B cell (primary cell): ENCODE measurements at regions not wholly inside any gene's neighbourhood (a gene's known extent, or its start where the extent isn't known, plus 50 kb on each side); places are given as distances from the start of the nearest gene placed in this dataset.

Experiments
- ATAC-seq: fragments of 200-7000 bp; cut with Tn5 transposase; one replicate; pipeline ENCODE4 v1.10.0; 2021; ENCODE audit warnings: low read depth, mild to moderate bottlenecking, moderate number of reproducible peaks, moderate library complexity
- CTCF ChIA-PET: fragments of 350-600 bp; sonication (Branson Sonifier 250); formaldehyde crosslinking; loops from one replicate; lab custom pipeline; 2021; ENCODE audit warnings: antibody characterized with exemption, inconsistent platforms; lab: Charles Lee
- POLR2A ChIA-PET: fragments of 350-600 bp; sonication (Branson Sonifier 250); formaldehyde crosslinking; loops from one replicate; lab custom pipeline; 2021; ENCODE audit warnings: antibody characterized with exemption; lab: Charles Lee
- DNase-seq: peaks from one replicate; pipeline ENCODE4 v3.0.0; 2013
- H2AFZ ChIP-seq: 2 replicates; pipeline ENCODE4 v1.6.1; 2012; ENCODE audit warnings: mild to moderate bottlenecking, low read depth, low read length; ENCODE audit not compliant: insufficient read depth, poor library complexity, severe bottlenecking
- H3K27ac ChIP-seq, 2 donors: 1 replicate in 1 of 2; 2 replicates in 1 of 2; pipeline ENCODE4 v1.5.1; 2012 to 2013; ENCODE audit warnings: low read length in 2 of 2, mild to moderate bottlenecking in 2 of 2, moderate library complexity in 1 of 2
- H3K27me3 ChIP-seq, 4 experiments: fragments of 200-600 bp in 1 of 4; sonication (generic) in 1 of 4; replicated peaks in 1 of 4; 1 replicate in 2 of 4; 2 replicates in 2 of 4; pipeline versions ENCODE4 v1.6.1 to v1.7.0; 2013 to 2016; ENCODE audit warnings: low read length in 3 of 4, mild to moderate bottlenecking in 2 of 4, mixed read lengths in 1 of 4, moderate library complexity in 1 of 4; ENCODE audit not compliant: insufficient read depth in 4 of 4, control insufficient read depth in 3 of 4; ENCODE audit errors: control extremely low read depth in 1 of 4
- H3K36me3 ChIP-seq, 2 experiments: replicated peaks in 1 of 2; 1 replicate in 1 of 2; 2 replicates in 1 of 2; pipeline versions ENCODE4 v1.6.1 to v1.7.1; 2013; ENCODE audit warnings: low read length in 1 of 2; ENCODE audit not compliant: insufficient read depth in 2 of 2, control insufficient read depth in 1 of 2; ENCODE audit errors: control extremely low read depth in 1 of 2, extremely low read depth in 1 of 2
- H3K4me1 ChIP-seq, 2 donors: fragments of 200-600 bp in 1 of 2; sonication (generic) in 1 of 2; 1 replicate in 1 of 2; 2 replicates in 1 of 2; pipeline versions ENCODE4 v1.5.1 to v1.6.1; 2013 to 2017; ENCODE audit warnings: low read length in 2 of 2; ENCODE audit not compliant: control insufficient read depth in 2 of 2, insufficient read depth in 2 of 2
- H3K4me2 ChIP-seq: replicated peaks from 2 replicates; pipeline ENCODE3; 2012; ENCODE audit warnings: mild to moderate bottlenecking, low read depth, low read length; ENCODE audit not compliant: poor library complexity, severe bottlenecking
- H3K4me3 ChIP-seq, 5 experiments: fragments of 200-600 bp in 1 of 5; sonication (generic) in 1 of 5; 1 replicate in 3 of 5; 2 replicates in 2 of 5; pipeline versions ENCODE4 v1.5.1 to v1.7.0; 2011 to 2016; ENCODE audit warnings: low read length in 4 of 5, mild to moderate bottlenecking in 4 of 5, low read depth in 2 of 5, control low read depth in 1 of 5, moderate library complexity in 1 of 5; ENCODE audit not compliant: insufficient read depth in 1 of 5; ENCODE audit errors: control extremely low read depth in 1 of 5, extremely low read depth in 1 of 5
- H3K79me2 ChIP-seq: fragments of 200-600 bp; sonication (generic); one replicate; pipeline ENCODE4 v1.6.0; 2016; ENCODE audit warnings: low read length; ENCODE audit not compliant: control insufficient read depth, insufficient read depth
- H3K9ac ChIP-seq: fragments of 200-600 bp; sonication (generic); 2 replicates; pipeline ENCODE4 v1.6.1; 2017; ENCODE audit warnings: mild to moderate bottlenecking, low read length, moderate library complexity
- H3K9me3 ChIP-seq, 3 donors: one replicate each; pipeline versions ENCODE4 v1.6.1 to v1.7.1; 2013; ENCODE audit warnings: low read length in 2 of 3; ENCODE audit not compliant: control insufficient read depth in 2 of 3, insufficient read depth in 1 of 3; ENCODE audit errors: control extremely low read depth in 1 of 3
- H4K20me1 ChIP-seq: 2 replicates; pipeline ENCODE4 v1.6.0; 2012; ENCODE audit warnings: mild to moderate bottlenecking, low read length; ENCODE audit not compliant: insufficient read depth, control insufficient read depth, poor library complexity, severe bottlenecking
- H3K27ac Mint-ChIP-seq: one replicate; pipeline ENCODE4 v1.8.0; 2021; ENCODE audit warnings: mixed read lengths
- H3K27me3 Mint-ChIP-seq: one replicate; pipeline ENCODE4 v1.8.0; 2021; ENCODE audit warnings: mixed read lengths
- H3K4me1 Mint-ChIP-seq: one replicate; pipeline ENCODE4 v1.8.0; 2021; ENCODE audit warnings: mixed read lengths
- H3K4me3 Mint-ChIP-seq: one replicate; pipeline ENCODE4 v1.8.0; 2021; ENCODE audit warnings: mixed read lengths
- H3K9me3 Mint-ChIP-seq: one replicate; pipeline ENCODE4 v1.8.0; 2022; ENCODE audit warnings: mixed read lengths; ENCODE audit not compliant: insufficient read depth
- EZH2 ChIP-seq: IDR thresholded peaks from 2 replicates; pipeline ENCODE4 v1.6.1; 2012; ENCODE audit warnings: borderline replicate concordance, low read depth, mild to moderate bottlenecking, moderate library complexity, low read length; ENCODE audit not compliant: insufficient read depth, poor library complexity, severe bottlenecking
- WGBS: methylation state at CpG from one replicate; pipeline ENCODE4 v1.1.5; 2013; ENCODE audit warnings: missing lambda C conversion rate; ENCODE audit not compliant: insufficient coverage; 5-methylcytosine and 5-hydroxymethylcytosine counted together
- intact Hi-C: fragments of 100-400 bp; cut with micrococcal nuclease; formaldehyde crosslinking; loops from one replicate; pipeline ENCODE4 v1.10.0; 2022
- TF ChIP-seq, protein P1 (sequence below): fragments of 200-600 bp; IDR thresholded peaks from one replicate; pipeline ENCODE4 v1.8.0; 2022; ENCODE audit warnings: antibody characterized with exemption, mild to moderate bottlenecking

DNA sequence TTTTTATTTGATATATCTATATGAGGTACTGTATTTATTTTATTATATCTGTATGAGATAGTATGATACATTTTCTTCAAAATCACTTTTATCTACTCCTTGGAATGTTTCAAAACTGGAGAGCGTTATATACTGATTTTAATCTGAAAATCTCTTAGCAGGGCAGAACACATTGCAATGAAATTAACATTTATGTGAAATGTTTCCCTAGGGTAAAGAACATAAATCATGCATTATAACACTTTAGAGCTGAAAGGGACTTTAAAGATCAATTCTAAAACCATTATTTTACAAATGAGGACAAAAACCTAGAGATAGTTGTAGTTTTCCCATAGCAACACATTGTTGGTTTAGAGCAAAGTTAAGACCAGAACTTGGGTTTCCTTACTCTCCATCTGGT lies 153.7 kb downstream of the ATOH1 start:
- ATAC-seq (no peak), DNase-seq (no peak)
- no peaks in the 10 kb centered on the region for H3K79me2 ChIP-seq

DNA sequence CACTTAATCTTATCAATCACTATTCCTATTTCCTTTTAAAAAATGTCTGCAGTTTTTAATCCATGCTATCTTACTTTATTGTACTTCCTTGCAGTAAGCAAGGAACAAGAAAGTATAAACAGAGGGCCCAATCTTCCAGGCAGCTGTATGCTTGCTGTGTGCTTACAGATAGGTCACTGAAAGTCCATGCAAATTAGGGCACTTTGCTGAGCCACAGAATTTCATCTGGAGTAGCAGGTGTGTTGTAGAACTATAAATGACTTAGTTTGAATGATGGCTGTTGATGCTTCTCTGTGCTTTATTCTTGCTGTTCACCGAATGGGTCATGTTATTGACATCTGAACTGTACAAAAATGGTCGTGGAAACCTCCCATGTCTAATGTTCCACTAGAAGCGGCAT lies 154.6 kb downstream of the ATOH1 start:
- no peaks in the 10 kb centered on the region for H3K9me3 Mint-ChIP-seq
- H3K4me3 ChIP-seq, result no peak overlapping the region
- H3K9me3 ChIP-seq, result peaks cover 0 to 3% (median 0%) of the 10 kb centered on the region in 3 donors
- POLR2A ChIA-PET, result no interaction called here
- ATAC-seq (no peak), DNase-seq (no peak)
- H3K79me2 ChIP-seq, result no peaks in the 10 kb centered on the region
- CTCF ChIA-PET, result no interaction called here
- no peak overlapping the region for H3K4me3 Mint-ChIP-seq
- H3K27me3 Mint-ChIP-seq, result no peaks in the 10 kb centered on the region
- H3K9ac ChIP-seq, result no peak overlapping the region
- H3K36me3 ChIP-seq, result no peaks in the 10 kb centered on the region
- no peaks in the 10 kb centered on the region for H4K20me1 ChIP-seq
- no peaks in the 10 kb centered on the region for H3K4me1 ChIP-seq
- no peak overlapping the region for H3K4me2 ChIP-seq
- WGBS, result 89% methylated on average over 3 of the region's 3 CpGs
- no peaks in the 10 kb centered on the region for H3K27me3 ChIP-seq
- H2AFZ ChIP-seq, result no peak overlapping the region
- no peak overlapping the region for H3K27ac ChIP-seq
- H3K27ac Mint-ChIP-seq, result no peak overlapping the region
- intact Hi-C loops, result no loop called here
- H3K4me1 Mint-ChIP-seq, result no peaks in the 10 kb centered on the region
- TF ChIP-seq, protein P1, sequence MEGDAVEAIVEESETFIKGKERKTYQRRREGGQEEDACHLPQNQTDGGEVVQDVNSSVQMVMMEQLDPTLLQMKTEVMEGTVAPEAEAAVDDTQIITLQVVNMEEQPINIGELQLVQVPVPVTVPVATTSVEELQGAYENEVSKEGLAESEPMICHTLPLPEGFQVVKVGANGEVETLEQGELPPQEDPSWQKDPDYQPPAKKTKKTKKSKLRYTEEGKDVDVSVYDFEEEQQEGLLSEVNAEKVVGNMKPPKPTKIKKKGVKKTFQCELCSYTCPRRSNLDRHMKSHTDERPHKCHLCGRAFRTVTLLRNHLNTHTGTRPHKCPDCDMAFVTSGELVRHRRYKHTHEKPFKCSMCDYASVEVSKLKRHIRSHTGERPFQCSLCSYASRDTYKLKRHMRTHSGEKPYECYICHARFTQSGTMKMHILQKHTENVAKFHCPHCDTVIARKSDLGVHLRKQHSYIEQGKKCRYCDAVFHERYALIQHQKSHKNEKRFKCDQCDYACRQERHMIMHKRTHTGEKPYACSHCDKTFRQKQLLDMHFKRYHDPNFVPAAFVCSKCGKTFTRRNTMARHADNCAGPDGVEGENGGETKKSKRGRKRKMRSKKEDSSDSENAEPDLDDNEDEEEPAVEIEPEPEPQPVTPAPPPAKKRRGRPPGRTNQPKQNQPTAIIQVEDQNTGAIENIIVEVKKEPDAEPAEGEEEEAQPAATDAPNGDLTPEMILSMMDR, result no peak
- no peak for TF ChIP-seq EZH2

More for the DNA sequence above, 153.7 kb downstream of the ATOH1 start:
- intact Hi-C loops, result no loop called here
- CTCF ChIA-PET, result no interaction called here
- H3K4me3 Mint-ChIP-seq, result no peak overlapping the region
- no peak overlapping the region for H3K27ac ChIP-seq
- no peaks in the 10 kb centered on the region for H4K20me1 ChIP-seq
- H3K4me1 Mint-ChIP-seq, result no peaks in the 10 kb centered on the region
- no peaks in the 10 kb centered on the region for H3K36me3 ChIP-seq
- H3K4me3 ChIP-seq, result no peak overlapping the region
- no peaks in the 10 kb centered on the region for H3K27me3 Mint-ChIP-seq
- no peak overlapping the region for H3K27ac Mint-ChIP-seq
- no peak overlapping the region for H3K4me2 ChIP-seq
- no peak overlapping the region for H3K9ac ChIP-seq
- no peaks in the 10 kb centered on the region for H3K4me1 ChIP-seq
- H3K9me3 ChIP-seq, result peaks cover 0 to 6% (median 0%) of the 10 kb centered on the region in 3 donors
- H2AFZ ChIP-seq, result no peak overlapping the region
- H3K9me3 Mint-ChIP-seq, result no peaks in the 10 kb centered on the region
- WGBS, result no CpG with 5 or more reads among the region's 1 CpG
- POLR2A ChIA-PET, result no interaction called here
- TF ChIP-seq EZH2, result no peak
- TF ChIP-seq, protein P1, result no peak
- H3K27me3 ChIP-seq, result no peaks in the 10 kb centered on the region
